H9 (cell line): ENCODE measurements at regions not wholly inside any gene's neighbourhood (a gene's known extent, or its start where the extent isn't known, plus 50 kb on each side); places are given as distances from the start of the nearest gene placed in this dataset.

Experiments used
- DNase-seq: peaks from one replicate; pipeline ENCODE4 v3.0.0-alpha.2; 2017
- H2AFZ ChIP-seq: one replicate; pipeline ENCODE4 v1.6.1; 2013; ENCODE audit warnings: mild to moderate bottlenecking, low read length, control low read depth, moderate library complexity
- H2AK5ac ChIP-seq: 2 replicates; pipeline ENCODE4 v1.6.1; 2013; ENCODE audit warnings: low read length, control low read depth, mixed read lengths; ENCODE audit not compliant: insufficient read length
- H2BK120ac ChIP-seq: one replicate; pipeline ENCODE4 v1.6.1; 2013; ENCODE audit warnings: low read depth, mild to moderate bottlenecking, low read length, control low read depth, inconsistent platforms; ENCODE audit not compliant: poor library complexity, severe bottlenecking
- H2BK12ac ChIP-seq: 2 replicates; pipeline ENCODE4 v1.6.1; 2013; ENCODE audit warnings: low read length, control low read depth, mixed read lengths, low read depth; ENCODE audit not compliant: insufficient read length
- H2BK15ac ChIP-seq: 2 replicates; pipeline ENCODE4 v1.6.1; 2013; ENCODE audit warnings: low read depth, low read length, control low read depth
- H2BK20ac ChIP-seq: one replicate; pipeline ENCODE4 v1.6.1; 2013; ENCODE audit warnings: low read depth, mild to moderate bottlenecking, low read length, control low read depth, inconsistent platforms; ENCODE audit not compliant: poor library complexity, severe bottlenecking
- H2BK5ac ChIP-seq: 2 replicates; pipeline ENCODE4 v1.6.1; 2013; ENCODE audit warnings: low read length, control low read depth, mixed read lengths; ENCODE audit not compliant: insufficient read length
- H3K14ac ChIP-seq: 2 replicates; pipeline ENCODE4 v1.6.1; 2013; ENCODE audit warnings: low read length, control low read depth; ENCODE audit not compliant: insufficient read depth
- H3K18ac ChIP-seq: 2 replicates; pipeline ENCODE4 v1.6.1; 2013; ENCODE audit warnings: low read depth, mild to moderate bottlenecking, mixed read lengths, low read length, control low read depth; ENCODE audit not compliant: insufficient read length
- H3K23ac ChIP-seq: 2 replicates; pipeline ENCODE4 v1.6.1; 2013; ENCODE audit warnings: low read length, control low read depth, mixed read lengths, low read depth; ENCODE audit not compliant: insufficient read length
- H3K23me2 ChIP-seq: 2 replicates; pipeline ENCODE4 v1.6.1; 2013; ENCODE audit warnings: low read depth, mild to moderate bottlenecking, mixed read lengths, low read length, control low read depth; ENCODE audit not compliant: insufficient read length, poor library complexity, severe bottlenecking
- H3K27ac ChIP-seq: 2 replicates; pipeline ENCODE4 v1.5.1; 2013; ENCODE audit warnings: low read length, control low read depth, mixed read lengths, low read depth; ENCODE audit not compliant: insufficient read length
- H3K27me3 ChIP-seq: 2 replicates; pipeline ENCODE4 v1.6.1; 2013; ENCODE audit warnings: low read length, control low read depth, inconsistent platforms; ENCODE audit not compliant: insufficient read depth
- H3K4ac ChIP-seq: 2 replicates; pipeline ENCODE4 v1.6.1; 2013; ENCODE audit warnings: low read depth, mild to moderate bottlenecking, control low read depth, inconsistent platforms, low read length, moderate library complexity
- H3K4me1 ChIP-seq: 2 replicates; pipeline ENCODE4 v1.6.1; 2013; ENCODE audit warnings: low read length, control low read depth, inconsistent platforms; ENCODE audit not compliant: insufficient read depth
- H3K4me2 ChIP-seq: 2 replicates; pipeline ENCODE4 v1.6.1; 2013; ENCODE audit warnings: low read length, control low read depth, mixed read lengths; ENCODE audit not compliant: insufficient read length, insufficient read depth
- H3K56ac ChIP-seq: 2 replicates; pipeline ENCODE4 v1.6.1; 2013; ENCODE audit warnings: low read depth, mild to moderate bottlenecking, mixed read lengths, low read length, control low read depth; ENCODE audit not compliant: insufficient read length
- H3K79me1 ChIP-seq: 2 replicates; pipeline ENCODE4 v1.6.1; 2013; ENCODE audit warnings: low read depth, mild to moderate bottlenecking, moderate library complexity, low read length, control low read depth, inconsistent platforms; ENCODE audit not compliant: insufficient read depth, poor library complexity, severe bottlenecking
- H3K79me2 ChIP-seq: 2 replicates; pipeline ENCODE4 v1.6.1; 2013; ENCODE audit warnings: low read length, control low read depth, inconsistent platforms; ENCODE audit not compliant: insufficient read depth
- H3K9ac ChIP-seq: 2 replicates; pipeline ENCODE4 v1.6.1; 2013; ENCODE audit warnings: low read length, control low read depth, mixed read lengths; ENCODE audit not compliant: insufficient read length; ENCODE audit errors: extremely low read depth
- H3K9me3 ChIP-seq: one replicate; pipeline ENCODE4 v1.6.1; 2013; ENCODE audit warnings: low read depth, low read length, inconsistent platforms; ENCODE audit not compliant: control insufficient read depth
- H3T11ph ChIP-seq: one replicate; pipeline ENCODE4 v1.6.1; 2013; ENCODE audit warnings: mild to moderate bottlenecking, low read length, control low read depth, inconsistent platforms
- H4K20me1 ChIP-seq: one replicate; pipeline ENCODE4 v1.6.1; 2013; ENCODE audit not compliant: control insufficient read depth, insufficient read length, insufficient read depth
- H4K5ac ChIP-seq: 2 replicates; pipeline ENCODE4 v1.6.1; 2013; ENCODE audit warnings: low read depth, mild to moderate bottlenecking, mixed read lengths, low read length, control low read depth; ENCODE audit not compliant: insufficient read length
- H4K8ac ChIP-seq: replicated peaks from 2 replicates; pipeline ENCODE4 v1.6.1; 2013; ENCODE audit warnings: low read length, control low read depth, mixed read lengths, low read depth; ENCODE audit not compliant: insufficient read length
- H4K91ac ChIP-seq: 2 replicates; pipeline ENCODE4 v1.6.1; 2013; ENCODE audit warnings: low read depth, mild to moderate bottlenecking, moderate library complexity, mixed read lengths, low read length, control low read depth; ENCODE audit not compliant: insufficient read length
- H3K27ac Mint-ChIP-seq, 3 experiments: 2 replicates in 2 of 3; 3 replicates in 1 of 3; pipeline ENCODE4 v1.8.0; 2020 to 2021; ENCODE audit warnings: mixed read lengths in 3 of 3, mild to moderate bottlenecking in 1 of 3, moderate library complexity in 1 of 3
- H3K27me3 Mint-ChIP-seq: 2 replicates; pipeline ENCODE4 v1.8.0; 2021; ENCODE audit warnings: low read depth, mild to moderate bottlenecking, moderate library complexity, mixed read lengths
- H3K36me3 Mint-ChIP-seq, 3 experiments: 2 replicates in 2 of 3; 3 replicates in 1 of 3; pipeline ENCODE4 v1.8.0; 2020 to 2021; ENCODE audit warnings: low read depth in 3 of 3, mixed read lengths in 3 of 3; ENCODE audit not compliant: insufficient read depth in 1 of 3
- H3K4me1 Mint-ChIP-seq, 2 experiments: 2 replicates each; pipeline ENCODE4 v1.8.0; 2020; ENCODE audit warnings: mixed read lengths in 2 of 2
- H3K4me3 Mint-ChIP-seq, 2 experiments: 2 replicates in 1 of 2; 3 replicates in 1 of 2; pipeline ENCODE4 v1.8.0; 2020 to 2021; ENCODE audit warnings: mild to moderate bottlenecking in 2 of 2, mixed read lengths in 2 of 2, moderate library complexity in 1 of 2
- H3K9me3 Mint-ChIP-seq, 2 experiments: 2 replicates in 1 of 2; 3 replicates in 1 of 2; pipeline ENCODE4 v1.8.0; 2020; ENCODE audit warnings: mild to moderate bottlenecking in 2 of 2, mixed read lengths in 2 of 2, moderate library complexity in 1 of 2
- CTCF ChIP-seq: fragments of 200-600 bp; sonication (generic); conservative IDR thresholded peaks from 3 replicates; pipeline ENCODE4 v1.8.0; 2021; ENCODE audit warnings: antibody characterized with exemption, mild to moderate bottlenecking
- WGBS: extraction: QIAGEN DNeasy Blood & Tissue Kit; methylation state at CpG from one replicate; pipeline ENCODE4 v1.1.7; 2013; ENCODE audit warnings: missing lambda C conversion rate, low lambda C conversion rate, mixed read lengths; ENCODE audit not compliant: insufficient read length; ENCODE audit errors: extremely low coverage; 5-methylcytosine and 5-hydroxymethylcytosine counted together

DNA sequence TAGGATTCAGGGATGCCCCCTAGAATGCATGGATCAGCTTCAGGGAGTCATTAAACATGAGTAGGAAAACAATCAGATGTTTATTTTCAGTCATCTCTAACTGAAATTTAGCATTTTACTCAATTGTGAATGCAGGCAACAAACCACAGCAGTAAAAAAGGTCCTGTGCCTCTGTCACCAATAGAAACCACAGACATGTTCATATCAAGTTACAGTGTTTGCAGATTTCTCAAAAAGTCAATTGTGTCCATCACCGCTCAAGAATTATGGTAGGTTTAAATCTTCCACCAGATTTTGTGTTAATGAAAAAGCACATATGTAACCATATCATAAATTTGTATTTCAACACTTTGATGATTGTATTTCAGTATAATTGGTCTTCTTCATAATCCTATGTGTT is 68.4 kb upstream of the SLC1A1 start:
- H4K91ac ChIP-seq, result no peak overlapping the region
- H2BK20ac ChIP-seq, result no peak overlapping the region
- DNase-seq, result no peak
- no peak overlapping the region for H2BK5ac ChIP-seq
- no peak overlapping the region for H3K14ac ChIP-seq
- H3K27me3 ChIP-seq, result no peaks in the 10 kb centered on the region
- H3K4ac ChIP-seq, result no peak overlapping the region
- H3K27ac Mint-ChIP-seq, result no peak overlapping the region
- H3K9me3 Mint-ChIP-seq, result no peaks in the 10 kb centered on the region
- H3K36me3 Mint-ChIP-seq, result no peaks in the 10 kb centered on the region
- no peak overlapping the region for H3K4me3 Mint-ChIP-seq
- no peak overlapping the region for H3K18ac ChIP-seq
- H4K8ac ChIP-seq, result no peak overlapping the region
- WGBS, result no CpG with 5 or more reads among the region's 1 CpG
- H4K20me1 ChIP-seq, result no peaks in the 10 kb centered on the region
- no peak overlapping the region for H3K9ac ChIP-seq
- H3K23me2 ChIP-seq, result no peaks in the 10 kb centered on the region
- H3K79me2 ChIP-seq, result no peaks in the 10 kb centered on the region
- no peaks in the 10 kb centered on the region for H3K79me1 ChIP-seq
- peaks cover 9 to 16% of the 10 kb centered on the region in 2 experiments for H3K4me1 Mint-ChIP-seq
- no peak overlapping the region for H2AK5ac ChIP-seq
- H2AFZ ChIP-seq, result no peak overlapping the region
- H2BK120ac ChIP-seq, result no peak overlapping the region
- H3K27me3 Mint-ChIP-seq, result no peaks in the 10 kb centered on the region
- H3K27ac ChIP-seq, result no peak overlapping the region
- H2BK12ac ChIP-seq, result no peak overlapping the region
- H4K5ac ChIP-seq, result no peak overlapping the region
- no peaks in the 10 kb centered on the region for H3K4me1 ChIP-seq
- no peaks in the 10 kb centered on the region for H3K9me3 ChIP-seq
- no peak overlapping the region for H2BK15ac ChIP-seq
- no peak overlapping the region for H3K23ac ChIP-seq
- no peak overlapping the region for H3K4me2 ChIP-seq
- H3K56ac ChIP-seq, result no peak overlapping the region
- no peak overlapping the region for H3T11ph ChIP-seq
- no peak for TF ChIP-seq CTCF
